Mesendoderm (in vitro differentiated cells): ENCODE measurements at regions not wholly inside any gene's neighbourhood (a gene's known extent, or its start where the extent isn't known, plus 50 kb on each side); places are given as distances from the start of the nearest gene placed in this dataset.

ENCODE experiments used
- DNase-seq: peaks from one replicate; pipeline ENCODE4 v3.0.0; 2013
- H2AK5ac ChIP-seq: 2 replicates; pipeline ENCODE4 v1.6.1; 2013; ENCODE audit warnings: low read length, inconsistent platforms
- H2BK120ac ChIP-seq: 2 replicates; pipeline ENCODE4 v1.6.1; 2013; ENCODE audit warnings: low read depth, mild to moderate bottlenecking, low read length, moderate library complexity, mixed read lengths
- H2BK15ac ChIP-seq: replicated peaks from 2 replicates; pipeline ENCODE4 v1.6.1; 2013; ENCODE audit warnings: low read depth, mild to moderate bottlenecking, moderate library complexity
- H2BK5ac ChIP-seq: 2 replicates; pipeline ENCODE4 v1.6.1; 2013; ENCODE audit warnings: low read length, inconsistent platforms
- H3K18ac ChIP-seq: 2 replicates; pipeline ENCODE4 v1.6.1; 2013; ENCODE audit warnings: mild to moderate bottlenecking, low read length, mixed read lengths
- H3K23ac ChIP-seq: one replicate; pipeline ENCODE4 v1.6.1; 2013; ENCODE audit warnings: low read length
- H3K27ac ChIP-seq: 2 replicates; pipeline ENCODE4 v1.5.1; 2013; ENCODE audit warnings: low read depth, mild to moderate bottlenecking, inconsistent platforms, low read length, moderate library complexity
- H3K27me3 ChIP-seq: 2 replicates; pipeline ENCODE4 v1.6.1; 2013; ENCODE audit warnings: low read length, control low read depth, mild to moderate bottlenecking, inconsistent platforms; ENCODE audit not compliant: insufficient read depth, poor library complexity
- H3K36me3 ChIP-seq: 2 replicates; pipeline ENCODE4 v1.6.1; 2013; ENCODE audit warnings: low read length, inconsistent platforms; ENCODE audit not compliant: control insufficient read depth, insufficient read depth
- H3K4ac ChIP-seq: one replicate; pipeline ENCODE4 v1.6.1; 2013; ENCODE audit warnings: low read depth, mild to moderate bottlenecking, low read length, moderate library complexity
- H3K4me1 ChIP-seq: 2 replicates; pipeline ENCODE4 v1.6.1; 2013; ENCODE audit warnings: low read depth, low read length, inconsistent platforms; ENCODE audit not compliant: control insufficient read depth
- H3K4me2 ChIP-seq: 2 replicates; pipeline ENCODE4 v1.6.1; 2013; ENCODE audit warnings: low read length
- H3K4me3 ChIP-seq: 2 replicates; pipeline ENCODE4 v1.5.1; 2013; ENCODE audit warnings: mild to moderate bottlenecking, low read length
- H3K56ac ChIP-seq: one replicate; pipeline ENCODE4 v1.6.1; 2013; ENCODE audit warnings: low read length
- H3K79me1 ChIP-seq: 2 replicates; pipeline ENCODE4 v1.6.1; 2013; ENCODE audit warnings: low read length, inconsistent platforms
- H3K79me2 ChIP-seq: 2 replicates; pipeline ENCODE4 v1.6.1; 2013; ENCODE audit warnings: mild to moderate bottlenecking, low read length; ENCODE audit not compliant: control insufficient read depth, insufficient read depth
- H3K9ac ChIP-seq: 2 replicates; pipeline ENCODE4 v1.6.1; 2013; ENCODE audit warnings: low read length, inconsistent platforms
- H4K5ac ChIP-seq: one replicate; pipeline ENCODE4 v1.6.1; 2013; ENCODE audit warnings: low read length
- H4K8ac ChIP-seq: one replicate; pipeline ENCODE4 v1.6.1; 2013; ENCODE audit warnings: low read depth, mild to moderate bottlenecking, control low read depth, low read length, moderate library complexity
- WGBS: extraction: QIAGEN DNeasy Blood & Tissue Kit; methylation state at CpG from one replicate; pipeline ENCODE4 v1.1.7; 2013; ENCODE audit warnings: low lambda C conversion rate, missing lambda C conversion rate; ENCODE audit not compliant: insufficient coverage; ENCODE audit errors: extremely low coverage; 5-methylcytosine and 5-hydroxymethylcytosine counted together

DNA sequence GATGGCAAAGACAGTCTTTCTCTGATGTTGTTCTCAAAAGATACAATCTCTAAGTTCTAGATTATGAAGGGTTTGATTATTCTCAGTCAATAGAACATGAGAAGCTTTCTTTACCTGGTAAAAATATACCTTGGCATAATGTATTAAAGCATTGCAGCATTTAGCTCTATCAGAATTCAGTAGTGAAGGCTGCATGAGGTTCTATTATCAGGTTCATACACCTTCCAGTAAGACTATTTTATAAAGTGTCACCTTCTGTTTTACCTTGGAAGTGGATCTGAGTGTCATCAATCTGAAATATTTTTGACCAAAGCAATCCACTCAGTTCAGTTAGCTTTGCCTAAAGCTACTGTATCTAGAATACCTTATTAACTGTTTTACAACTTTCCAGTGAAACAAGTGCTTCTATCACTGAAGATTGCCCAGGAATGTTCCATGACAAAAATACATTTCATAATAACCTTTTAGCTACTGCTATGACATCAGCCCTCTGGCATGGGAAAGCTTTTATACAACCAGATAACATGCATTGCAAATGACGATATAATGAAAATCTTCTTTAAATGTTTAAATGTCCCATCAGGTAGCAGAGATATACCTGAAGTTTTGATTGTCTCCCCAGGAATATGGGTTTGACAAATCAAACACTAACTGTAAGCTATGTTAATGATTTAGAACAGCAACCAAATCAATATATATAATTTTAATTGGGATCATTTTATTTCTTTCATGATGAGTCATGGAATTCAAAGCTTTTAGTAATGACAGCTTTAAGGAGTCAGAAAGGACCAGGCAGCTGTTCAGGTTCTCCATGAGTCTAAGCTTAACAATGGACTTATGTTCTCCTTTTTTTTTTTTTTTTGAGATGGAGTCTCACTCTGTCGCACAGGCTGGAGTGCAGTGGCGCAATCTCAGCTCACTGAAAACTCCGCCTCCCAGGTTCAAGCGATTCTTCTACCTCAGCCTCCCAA, 72.2 kb downstream of the UFM1 start:
- H3K23ac ChIP-seq, result no peak overlapping the region
- no peaks in the 10 kb centered on the region for H3K36me3 ChIP-seq
- H2AK5ac ChIP-seq, result no peak overlapping the region
- H3K9ac ChIP-seq, result no peak overlapping the region
- H3K18ac ChIP-seq, result no peak overlapping the region
- DNase-seq, result no peak
- H2BK5ac ChIP-seq, result no peak overlapping the region
- no peaks in the 10 kb centered on the region for H3K27me3 ChIP-seq
- H4K5ac ChIP-seq, result no peak overlapping the region
- no peak overlapping the region for H3K4me2 ChIP-seq
- no peak overlapping the region for H3K56ac ChIP-seq
- no CpG with 5 or more reads among the region's 5 CpGs for WGBS
- no peak overlapping the region for H2BK15ac ChIP-seq
- no peak overlapping the region for H4K8ac ChIP-seq
- no peak overlapping the region for H3K27ac ChIP-seq
- no peaks in the 10 kb centered on the region for H3K79me2 ChIP-seq
- no peak overlapping the region for H3K4ac ChIP-seq
- no peak overlapping the region for H3K4me3 ChIP-seq
- H2BK120ac ChIP-seq, result no peak overlapping the region
- no peaks in the 10 kb centered on the region for H3K79me1 ChIP-seq
- no peaks in the 10 kb centered on the region for H3K4me1 ChIP-seq

DNA sequence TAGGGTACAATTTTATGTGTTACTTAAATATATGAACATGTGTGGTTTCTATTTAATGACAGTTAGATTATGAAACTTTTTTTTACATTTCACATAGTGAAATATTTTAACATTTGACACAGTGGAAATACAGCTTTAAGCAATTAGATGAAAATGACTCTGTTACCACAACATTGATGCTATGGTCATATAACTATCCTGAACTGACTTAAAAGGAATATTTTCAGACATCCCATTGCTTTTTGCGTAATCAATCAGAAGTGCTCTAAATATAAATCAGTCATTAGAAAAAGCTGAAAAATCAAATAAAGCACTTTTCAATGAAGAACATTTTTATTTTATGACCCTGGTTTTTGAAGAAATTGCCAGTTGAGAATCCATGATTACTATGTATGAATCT, 80.3 kb downstream of the UFM1 start:
- no peak overlapping the region for H4K5ac ChIP-seq
- H3K79me2 ChIP-seq, result no peaks in the 10 kb centered on the region
- no peak overlapping the region for H3K56ac ChIP-seq
- no peak overlapping the region for H3K18ac ChIP-seq
- H3K4me1 ChIP-seq, result no peaks in the 10 kb centered on the region
- no peak overlapping the region for H3K4me3 ChIP-seq
- no peak overlapping the region for H2AK5ac ChIP-seq
- no peak overlapping the region for H2BK120ac ChIP-seq
- H2BK5ac ChIP-seq, result no peak overlapping the region
- no peaks in the 10 kb centered on the region for H3K36me3 ChIP-seq
- no peak overlapping the region for H2BK15ac ChIP-seq
- H3K27ac ChIP-seq, result no peak overlapping the region
- no peaks in the 10 kb centered on the region for H3K27me3 ChIP-seq
- no CpG with 5 or more reads among the region's 1 CpG for WGBS
- DNase-seq, result no peak
- H3K4ac ChIP-seq, result no peak overlapping the region
- no peak overlapping the region for H3K4me2 ChIP-seq
- H3K23ac ChIP-seq, result no peak overlapping the region
- H4K8ac ChIP-seq, result no peak overlapping the region
- H3K79me1 ChIP-seq, result no peaks in the 10 kb centered on the region
- no peak overlapping the region for H3K9ac ChIP-seq

DNA sequence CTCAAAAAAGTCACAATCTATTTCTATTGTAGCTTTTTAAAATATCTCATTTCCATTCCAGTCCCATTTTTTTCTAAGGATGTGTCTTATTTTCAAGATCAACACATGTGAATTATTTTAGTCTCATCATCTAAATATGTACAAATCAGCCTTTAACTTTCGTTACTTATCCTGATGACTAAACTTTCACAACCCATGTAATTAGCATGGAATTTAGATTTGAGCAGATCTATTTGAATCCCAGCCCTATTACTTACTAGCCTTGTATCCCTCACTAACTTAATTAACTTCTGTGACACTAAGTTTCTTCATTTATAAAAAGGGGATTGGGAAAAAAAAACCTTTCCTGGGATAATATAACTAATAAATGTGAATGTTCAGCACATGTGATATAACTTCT, 81.1 kb downstream of the UFM1 start:
- no peak overlapping the region for H4K8ac ChIP-seq
- H3K79me2 ChIP-seq, result no peaks in the 10 kb centered on the region
- no peak overlapping the region for H2BK120ac ChIP-seq
- no peak overlapping the region for H3K27ac ChIP-seq
- H3K27me3 ChIP-seq, result no peaks in the 10 kb centered on the region
- H4K5ac ChIP-seq, result no peak overlapping the region
- no peak overlapping the region for H2BK15ac ChIP-seq
- H3K4ac ChIP-seq, result no peak overlapping the region
- H2AK5ac ChIP-seq, result no peak overlapping the region
- H3K18ac ChIP-seq, result no peak overlapping the region
- no peaks in the 10 kb centered on the region for H3K4me1 ChIP-seq
- DNase-seq, result no peak
- no peak overlapping the region for H3K9ac ChIP-seq
- H3K23ac ChIP-seq, result no peak overlapping the region
- H2BK5ac ChIP-seq, result no peak overlapping the region
- H3K56ac ChIP-seq, result no peak overlapping the region
- H3K36me3 ChIP-seq, result no peaks in the 10 kb centered on the region
- no peak overlapping the region for H3K4me3 ChIP-seq
- H3K79me1 ChIP-seq, result no peaks in the 10 kb centered on the region
- no CpG with 5 or more reads among the region's 1 CpG for WGBS
- no peak overlapping the region for H3K4me2 ChIP-seq

DNA sequence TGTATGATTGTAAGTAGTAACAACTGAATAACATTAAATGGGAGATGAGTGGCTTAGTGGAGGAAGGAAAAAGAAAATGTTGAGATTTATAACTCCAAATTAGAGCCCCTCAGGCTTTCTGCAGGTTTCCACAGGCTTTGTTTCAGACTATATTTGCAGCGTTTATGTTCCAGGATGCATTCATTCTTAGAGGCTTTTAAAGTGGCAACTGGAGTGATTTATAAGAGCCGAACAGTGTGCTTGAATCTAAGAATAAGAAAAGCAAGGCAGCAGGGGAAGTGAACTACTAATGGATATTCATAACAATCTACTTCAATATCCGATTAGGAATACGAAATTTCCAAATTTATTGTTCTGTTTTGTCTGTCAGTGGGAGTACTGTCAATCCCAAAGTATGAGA, 91.0 kb downstream of the UFM1 start:
- H3K79me2 ChIP-seq, result no peaks in the 10 kb centered on the region
- no peak overlapping the region for H4K5ac ChIP-seq
- no peak overlapping the region for H3K9ac ChIP-seq
- no peak overlapping the region for H3K56ac ChIP-seq
- no peak overlapping the region for H3K23ac ChIP-seq
- H3K27me3 ChIP-seq, result no peaks in the 10 kb centered on the region
- no peak overlapping the region for H2AK5ac ChIP-seq
- H3K27ac ChIP-seq, result no peak overlapping the region
- no peak overlapping the region for H2BK15ac ChIP-seq
- no peak overlapping the region for H2BK120ac ChIP-seq
- no peaks in the 10 kb centered on the region for H3K4me1 ChIP-seq
- H2BK5ac ChIP-seq, result no peak overlapping the region
- WGBS, result no CpG with 5 or more reads among the region's 4 CpGs
- H4K8ac ChIP-seq, result no peak overlapping the region
- DNase-seq, result no peak
- H3K4me3 ChIP-seq, result no peak overlapping the region
- no peaks in the 10 kb centered on the region for H3K79me1 ChIP-seq
- no peaks in the 10 kb centered on the region for H3K36me3 ChIP-seq
- H3K18ac ChIP-seq, result no peak overlapping the region
- H3K4ac ChIP-seq, result no peak overlapping the region
- H3K4me2 ChIP-seq, result no peak overlapping the region

DNA sequence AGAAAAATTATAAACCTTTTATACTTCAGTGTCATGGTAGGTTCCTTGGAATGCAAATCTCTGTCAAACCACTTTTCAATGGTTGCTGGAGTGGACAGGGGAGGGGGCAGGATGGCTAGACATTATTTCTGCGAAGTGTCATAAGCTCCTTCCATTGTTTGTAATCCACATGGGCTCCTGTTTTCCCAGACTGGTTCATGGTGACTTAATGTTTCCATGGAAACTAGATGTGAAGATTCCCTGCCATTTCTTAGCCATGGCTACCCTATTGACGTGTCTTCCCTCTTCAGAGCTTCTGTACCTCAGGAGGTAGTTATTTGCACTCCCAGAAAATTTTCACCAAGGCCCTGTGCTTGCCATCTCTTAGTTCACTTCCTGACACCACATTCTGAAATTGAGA, 95.3 kb downstream of the UFM1 start:
- no peak overlapping the region for H4K8ac ChIP-seq
- no peak overlapping the region for H3K9ac ChIP-seq
- no peak overlapping the region for H2AK5ac ChIP-seq
- no peaks in the 10 kb centered on the region for H3K27me3 ChIP-seq
- no peak overlapping the region for H3K23ac ChIP-seq
- H3K79me2 ChIP-seq, result no peaks in the 10 kb centered on the region
- no peaks in the 10 kb centered on the region for H3K4me1 ChIP-seq
- DNase-seq, result peak; percentile 61
- H3K4ac ChIP-seq, result no peak overlapping the region
- no peaks in the 10 kb centered on the region for H3K79me1 ChIP-seq
- H3K18ac ChIP-seq, result no peak overlapping the region
- H2BK120ac ChIP-seq, result no peak overlapping the region
- WGBS, result no CpG with 5 or more reads among the region's 2 CpGs
- no peak overlapping the region for H3K27ac ChIP-seq
- H4K5ac ChIP-seq, result no peak overlapping the region
- no peak overlapping the region for H2BK15ac ChIP-seq
- no peak overlapping the region for H3K4me2 ChIP-seq
- no peak overlapping the region for H3K4me3 ChIP-seq
- no peaks in the 10 kb centered on the region for H3K36me3 ChIP-seq
- H2BK5ac ChIP-seq, result no peak overlapping the region
- no peak overlapping the region for H3K56ac ChIP-seq

DNA sequence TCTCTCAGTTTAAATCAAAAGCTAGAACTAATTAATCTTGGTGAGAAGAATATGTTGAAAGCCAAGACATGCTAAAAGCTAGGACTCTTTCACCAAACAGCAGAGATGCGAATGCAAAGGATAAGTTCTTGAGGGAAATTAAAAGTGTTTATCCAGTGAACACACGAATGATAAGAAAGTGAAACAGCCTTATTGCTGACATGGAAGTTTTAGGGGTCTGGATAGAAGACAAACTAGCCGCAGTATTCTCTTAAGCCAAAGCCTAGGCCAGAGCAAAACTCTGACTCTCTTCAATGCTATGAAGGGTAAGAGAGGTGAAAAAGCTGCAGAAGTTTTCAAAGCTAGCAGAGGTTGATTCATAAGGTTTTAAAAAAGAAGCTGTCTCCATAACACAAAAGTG, 103.0 kb downstream of the UFM1 start:
- no peak overlapping the region for H3K4ac ChIP-seq
- H4K5ac ChIP-seq, result no peak overlapping the region
- no peaks in the 10 kb centered on the region for H3K27me3 ChIP-seq
- H3K27ac ChIP-seq, result no peak overlapping the region
- H2AK5ac ChIP-seq, result no peak overlapping the region
- H3K23ac ChIP-seq, result no peak overlapping the region
- H3K36me3 ChIP-seq, result no peaks in the 10 kb centered on the region
- H3K9ac ChIP-seq, result no peak overlapping the region
- H2BK5ac ChIP-seq, result no peak overlapping the region
- no peak overlapping the region for H3K4me2 ChIP-seq
- no CpG with 5 or more reads among the region's 3 CpGs for WGBS
- H3K4me1 ChIP-seq, result no peaks in the 10 kb centered on the region
- no peak overlapping the region for H3K18ac ChIP-seq
- no peak overlapping the region for H2BK15ac ChIP-seq
- no peak overlapping the region for H4K8ac ChIP-seq
- H3K4me3 ChIP-seq, result no peak overlapping the region
- H3K79me2 ChIP-seq, result no peaks in the 10 kb centered on the region
- H3K56ac ChIP-seq, result no peak overlapping the region
- H2BK120ac ChIP-seq, result no peak overlapping the region
- no peaks in the 10 kb centered on the region for H3K79me1 ChIP-seq
- DNase-seq, result no peak
